ENCODE measurements at regions not wholly inside any gene's neighbourhood (a gene's known extent, or its start where the extent isn't known, plus 50 kb on each side); places are given as distances from the start of the nearest gene placed in this dataset.
"Not testable (repeated sequence)": the region's sequence is repeated elsewhere in the genome, so short reads cannot be mapped to it uniquely, and the experiment has no call there.

DNA sequence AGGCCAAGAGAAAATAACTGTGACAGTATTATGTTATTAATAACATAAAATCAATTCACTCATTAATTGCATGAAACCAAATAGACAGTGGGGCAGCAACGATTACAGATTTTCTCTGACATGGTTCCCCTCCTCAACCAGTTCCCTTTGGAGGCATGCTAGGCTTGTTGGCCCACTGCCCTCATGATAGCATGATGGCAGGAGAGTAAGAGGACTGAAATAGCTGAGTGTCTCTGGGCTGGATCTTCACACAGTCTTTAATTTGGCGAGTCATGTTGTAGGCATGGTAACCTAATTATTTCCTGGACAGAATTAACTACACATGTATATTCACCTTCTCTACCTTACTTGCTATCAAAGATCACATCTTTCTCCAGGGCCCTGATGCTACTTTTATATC lies 266.2 kb upstream of the PELI2 start:
- H3K27ac Mint-ChIP-seq, result no peak overlapping the region
- H3K27me3 Mint-ChIP-seq, result no peaks in the 10 kb centered on the region
- DNase-seq (ENCODE audit: low spot score, unreplicated experiment), result no peak
- no peak overlapping the region for H3K4me3 Mint-ChIP-seq (ENCODE audit: low read depth)
- H3K9me3 Mint-ChIP-seq (ENCODE audit: low read depth), result no peaks in the 10 kb centered on the region
- no peaks in the 10 kb centered on the region for H3K36me3 Mint-ChIP-seq (ENCODE audit: insufficient read depth)
- H3K4me1 Mint-ChIP-seq (ENCODE audit: low read depth), result no peaks in the 10 kb centered on the region
- TF ChIP-seq CTCF (IDR thresholded peaks at IDR 0.05; ENCODE audit: unreplicated experiment), result no peak

DNA sequence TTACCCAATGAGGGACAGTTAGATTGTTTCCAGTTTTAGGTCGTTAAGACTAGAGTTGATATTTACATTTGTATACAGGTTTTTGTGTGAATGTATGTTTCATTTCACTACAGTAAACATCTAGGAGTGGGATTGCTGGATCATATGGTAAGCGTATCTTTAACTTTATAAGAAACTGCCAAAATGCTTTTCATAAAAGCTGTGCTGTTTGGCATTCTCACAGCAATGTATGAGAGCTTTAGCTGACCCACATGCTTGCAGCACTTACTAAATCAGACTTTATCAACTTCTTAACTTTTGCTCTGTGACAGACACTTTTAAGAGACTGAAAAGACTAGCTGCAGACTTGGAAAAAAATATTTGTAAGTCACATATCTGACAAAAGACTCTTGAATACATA lies 262.5 kb upstream of the PELI2 start:
- Mint-ChIP-seq H3K4me3 (ENCODE audit: low read depth) (no peak overlapping the region), H3K36me3 (ENCODE audit: insufficient read depth) (no peaks in the 10 kb centered on the region), H3K27me3 (no peaks in the 10 kb centered on the region), H3K4me1 (ENCODE audit: low read depth) (no peaks in the 10 kb centered on the region), H3K9me3 (ENCODE audit: low read depth) (peaks cover 17% of the 10 kb centered on the region), H3K27ac (no peak overlapping the region)
- DNase-seq (ENCODE audit: low spot score, unreplicated experiment), result no peak
- TF ChIP-seq CTCF (IDR thresholded peaks at IDR 0.05; ENCODE audit: unreplicated experiment), result no peak

DNA sequence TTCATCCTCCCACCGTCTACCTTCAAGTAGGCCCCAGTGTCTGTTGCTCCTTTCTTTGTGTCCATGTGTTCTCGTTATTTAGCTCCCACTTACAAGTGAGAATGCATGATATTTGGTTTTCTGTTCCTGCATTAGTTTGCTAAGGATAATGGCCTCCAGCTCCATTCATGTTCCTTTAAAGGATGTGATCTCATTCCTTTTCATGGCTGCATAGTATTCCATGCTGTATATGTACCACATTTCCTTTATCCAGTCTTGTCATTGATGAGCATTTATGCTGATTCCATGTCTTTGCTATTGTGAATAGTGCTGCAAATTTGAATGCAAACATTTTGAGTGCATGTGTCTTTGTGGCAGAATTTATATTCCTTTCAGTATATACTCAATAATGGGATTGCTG lies 259.6 kb upstream of the PELI2 start:
- Mint-ChIP-seq H3K4me3 (ENCODE audit: low read depth) (no peak overlapping the region), H3K27ac (no peak overlapping the region), H3K9me3 (ENCODE audit: low read depth) (peaks cover 30% of the 10 kb centered on the region), H3K27me3 (no peaks in the 10 kb centered on the region), H3K36me3 (ENCODE audit: insufficient read depth) (peaks cover 6% of the 10 kb centered on the region), H3K4me1 (ENCODE audit: low read depth) (no peaks in the 10 kb centered on the region)
- TF ChIP-seq CTCF (IDR thresholded peaks at IDR 0.05; ENCODE audit: unreplicated experiment), result no peak
- DNase-seq (ENCODE audit: low spot score, unreplicated experiment), result no peak

DNA sequence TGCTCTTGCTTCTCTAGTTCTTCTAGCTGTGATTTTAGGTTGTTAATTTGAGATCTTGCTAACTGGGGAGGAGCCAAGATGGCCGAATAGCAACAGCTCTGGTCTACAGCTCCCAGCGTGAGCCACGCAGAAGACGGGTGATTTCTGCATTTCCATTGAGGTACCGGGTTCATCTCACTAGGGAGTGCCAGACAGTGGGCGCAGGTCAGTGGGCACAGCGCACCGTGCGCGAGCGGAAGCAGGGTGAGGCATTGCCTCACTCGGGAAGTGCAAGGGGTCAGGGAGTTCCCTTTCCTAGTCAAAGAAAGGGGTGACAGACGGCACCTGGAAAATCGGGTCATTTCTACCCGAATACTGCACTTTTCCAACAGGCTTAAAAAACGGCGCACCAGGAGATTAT lies 256.6 kb upstream of the PELI2 start:
- not testable (repeated sequence) for H3K27ac Mint-ChIP-seq; H3K36me3 Mint-ChIP-seq (ENCODE audit: insufficient read depth); H3K4me1 Mint-ChIP-seq (ENCODE audit: low read depth); DNase-seq (ENCODE audit: low spot score, unreplicated experiment); H3K27me3 Mint-ChIP-seq; H3K4me3 Mint-ChIP-seq (ENCODE audit: low read depth)
- H3K9me3 Mint-ChIP-seq (ENCODE audit: low read depth), result peaks cover 42% of the 10 kb centered on the region

GRCh38 chr14:55864890-55865655 lies 253.1 kb upstream of the PELI2 start:
- H3K27me3 Mint-ChIP-seq, result no peaks in the 10 kb centered on the region
- no peak for DNase-seq (ENCODE audit: low spot score, unreplicated experiment)
- H3K9me3 Mint-ChIP-seq (ENCODE audit: low read depth), result peaks cover 30% of the 10 kb centered on the region
- no peak overlapping the region for H3K27ac Mint-ChIP-seq
- TF ChIP-seq CTCF (IDR thresholded peaks at IDR 0.05; ENCODE audit: unreplicated experiment), result no peak
- H3K4me1 Mint-ChIP-seq (ENCODE audit: low read depth), result no peaks in the 10 kb centered on the region
- peaks cover 6% of the 10 kb centered on the region for H3K36me3 Mint-ChIP-seq (ENCODE audit: insufficient read depth)
- no peak overlapping the region for H3K4me3 Mint-ChIP-seq (ENCODE audit: low read depth)

DNA sequence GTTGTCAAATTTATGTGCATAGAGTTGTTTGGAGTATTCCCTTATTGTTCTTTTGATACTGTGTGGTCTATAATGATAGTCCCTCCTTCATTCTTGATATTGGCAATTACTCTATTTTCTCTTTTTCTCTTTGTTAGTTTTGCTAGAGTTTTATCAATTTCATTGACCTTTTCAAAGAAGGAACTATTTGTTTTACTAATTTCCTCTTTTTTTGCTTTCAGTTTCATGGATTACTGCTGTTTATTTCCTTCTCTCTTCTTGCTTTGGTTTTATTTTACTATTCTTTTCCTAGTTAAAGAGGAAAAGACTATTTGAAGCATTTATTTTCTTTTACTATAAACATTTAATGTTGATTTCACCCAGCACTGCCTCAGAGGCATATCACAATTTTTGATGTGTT lies 250.9 kb upstream of the PELI2 start:
- Mint-ChIP-seq H3K4me3 (ENCODE audit: low read depth) (no peak overlapping the region), H3K36me3 (ENCODE audit: insufficient read depth) (peaks cover 1% of the 10 kb centered on the region), H3K27me3 (no peaks in the 10 kb centered on the region), H3K4me1 (ENCODE audit: low read depth) (no peaks in the 10 kb centered on the region), H3K9me3 (ENCODE audit: low read depth) (peaks cover 17% of the 10 kb centered on the region), H3K27ac (no peak overlapping the region)
- TF ChIP-seq CTCF (IDR thresholded peaks at IDR 0.05; ENCODE audit: unreplicated experiment), result no peak
- DNase-seq (ENCODE audit: low spot score, unreplicated experiment), result no peak

All from progenitor cell of endocrine pancreas (in vitro differentiated cells).